ENCODE measurements at regions not wholly inside any gene's neighbourhood (a gene's known extent, or its start where the extent isn't known, plus 50 kb on each side); places are given as distances from the start of the nearest gene placed in this dataset.

- 71% methylated on average over 6 of the region's 6 CpGs for WGBS (ENCODE audit: insufficient coverage)
- Histone ChIP-seq H3K27me3 (ENCODE audit: control insufficient read depth, insufficient read depth, low read length) (no peaks in the 10 kb centered on the region), H3K4me1 (ENCODE audit: control insufficient read depth, insufficient read depth, low read length) (no peaks in the 10 kb centered on the region), H3K9me3 (ENCODE audit: control insufficient read depth, insufficient read depth, low read length) (no peaks in the 10 kb centered on the region), H3K27ac (ENCODE audit: low read length) (no peak overlapping the region), H3K36me3 (ENCODE audit: control insufficient read depth, insufficient read depth, low read length) (no peaks in the 10 kb centered on the region), H3K4me3 (ENCODE audit: low read length) (no peak overlapping the region)
- ATAC-seq (no peak), DNase-seq (no peak)
- Mint-ChIP-seq H3K27ac (no peak overlapping the region), H3K4me1 (no peaks in the 10 kb centered on the region), H3K9me3 (peaks cover 12 to 14% of the 10 kb centered on the region in 2 donors), H3K27me3 (ENCODE audit: low read depth in 2 of 2) (no peaks in the 10 kb centered on the region), H3K36me3 (no peaks in the 10 kb centered on the region), H3K4me3 (no peak overlapping the region)
- intact Hi-C loops (cut with micrococcal nuclease): no loop called here
- TF ChIP-seq, protein P1, sequence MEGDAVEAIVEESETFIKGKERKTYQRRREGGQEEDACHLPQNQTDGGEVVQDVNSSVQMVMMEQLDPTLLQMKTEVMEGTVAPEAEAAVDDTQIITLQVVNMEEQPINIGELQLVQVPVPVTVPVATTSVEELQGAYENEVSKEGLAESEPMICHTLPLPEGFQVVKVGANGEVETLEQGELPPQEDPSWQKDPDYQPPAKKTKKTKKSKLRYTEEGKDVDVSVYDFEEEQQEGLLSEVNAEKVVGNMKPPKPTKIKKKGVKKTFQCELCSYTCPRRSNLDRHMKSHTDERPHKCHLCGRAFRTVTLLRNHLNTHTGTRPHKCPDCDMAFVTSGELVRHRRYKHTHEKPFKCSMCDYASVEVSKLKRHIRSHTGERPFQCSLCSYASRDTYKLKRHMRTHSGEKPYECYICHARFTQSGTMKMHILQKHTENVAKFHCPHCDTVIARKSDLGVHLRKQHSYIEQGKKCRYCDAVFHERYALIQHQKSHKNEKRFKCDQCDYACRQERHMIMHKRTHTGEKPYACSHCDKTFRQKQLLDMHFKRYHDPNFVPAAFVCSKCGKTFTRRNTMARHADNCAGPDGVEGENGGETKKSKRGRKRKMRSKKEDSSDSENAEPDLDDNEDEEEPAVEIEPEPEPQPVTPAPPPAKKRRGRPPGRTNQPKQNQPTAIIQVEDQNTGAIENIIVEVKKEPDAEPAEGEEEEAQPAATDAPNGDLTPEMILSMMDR (IDR thresholded peaks at IDR 0.05): no peak
Measured at GRCh38 chr3:159513444-159513843, 475.2 kb upstream of the IL12A start.

DNA sequence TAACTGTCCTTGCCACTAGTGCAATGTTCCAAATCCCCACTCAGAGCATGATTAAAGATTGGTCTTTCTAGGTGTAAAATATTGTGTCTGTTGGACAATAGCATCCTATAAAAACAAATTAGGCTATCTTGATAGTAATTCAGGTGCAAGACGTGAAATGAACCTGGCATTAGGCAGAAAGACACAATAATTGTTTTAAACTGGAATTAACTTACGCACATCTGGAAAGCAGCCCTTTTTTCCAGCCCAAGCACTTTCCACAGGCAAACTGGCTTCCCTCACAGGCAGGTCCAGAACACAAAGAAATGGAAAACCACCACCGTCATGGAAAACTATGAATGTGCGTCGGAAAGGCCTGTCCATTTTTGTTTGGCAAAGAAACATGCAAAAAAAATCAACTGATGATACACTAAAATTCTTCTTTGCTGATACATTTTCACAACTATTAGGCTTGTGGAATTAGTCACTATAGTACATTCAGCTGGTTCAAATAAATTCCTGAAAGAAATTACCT, 474.7 kb upstream of the IL12A start:
- Histone ChIP-seq H3K27me3 (ENCODE audit: control insufficient read depth, insufficient read depth, low read length) (no peaks in the 10 kb centered on the region), H3K9me3 (ENCODE audit: control insufficient read depth, insufficient read depth, low read length) (no peaks in the 10 kb centered on the region), H3K4me1 (ENCODE audit: control insufficient read depth, insufficient read depth, low read length) (no peaks in the 10 kb centered on the region), H3K27ac (ENCODE audit: low read length) (no peak overlapping the region), H3K4me3 (ENCODE audit: low read length) (no peak overlapping the region), H3K36me3 (ENCODE audit: control insufficient read depth, insufficient read depth, low read length) (no peaks in the 10 kb centered on the region)
- TF ChIP-seq, protein P1 (IDR thresholded peaks at IDR 0.05): no peak
- intact Hi-C loops (cut with micrococcal nuclease): no loop called here
- peaks cover 10 to 12% of the 10 kb centered on the region in 2 donors for H3K9me3 Mint-ChIP-seq
- ATAC-seq: no peak
- no peak overlapping the region for H3K27ac Mint-ChIP-seq
- DNase-seq: no peak
- no peaks in the 10 kb centered on the region for H3K4me1 Mint-ChIP-seq
- 77% methylated on average over 5 of the region's 5 CpGs for WGBS (ENCODE audit: insufficient coverage)
- no peaks in the 10 kb centered on the region for H3K36me3 Mint-ChIP-seq
- H3K27me3 Mint-ChIP-seq (ENCODE audit: low read depth in 2 of 2): no peaks in the 10 kb centered on the region
- H3K4me3 Mint-ChIP-seq: no peak overlapping the region

DNA sequence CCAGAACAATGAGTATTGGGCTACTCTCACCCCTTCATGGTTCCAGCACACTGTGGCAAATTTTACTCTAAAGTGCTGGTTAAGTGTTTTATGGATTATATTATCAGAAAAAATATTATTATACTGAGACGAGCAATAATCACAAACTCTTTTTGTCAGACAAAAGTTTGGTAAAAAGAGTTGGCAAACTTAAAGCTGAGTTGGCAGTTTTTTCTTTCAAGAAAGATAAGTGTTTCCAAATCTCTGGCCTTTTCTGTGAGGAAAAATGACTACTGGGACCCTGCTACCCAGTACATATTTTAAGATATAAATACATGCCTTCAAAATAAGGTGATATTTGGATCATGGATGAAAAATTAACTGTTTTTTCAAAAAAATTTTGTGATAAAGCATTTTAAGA, 471.5 kb upstream of the IL12A start:
- peaks cover 8 to 11% of the 10 kb centered on the region in 2 donors for H3K9me3 Mint-ChIP-seq
- H3K4me1 Mint-ChIP-seq: no peaks in the 10 kb centered on the region
- WGBS (ENCODE audit: insufficient coverage): 100% methylated on average over 1 of the region's 1 CpG
- no peak overlapping the region for H3K4me3 Mint-ChIP-seq
- H3K4me1 ChIP-seq (ENCODE audit: control insufficient read depth, insufficient read depth, low read length): no peaks in the 10 kb centered on the region
- no peak overlapping the region for H3K4me3 ChIP-seq (ENCODE audit: low read length)
- ATAC-seq: no peak
- no peaks in the 10 kb centered on the region for H3K36me3 ChIP-seq (ENCODE audit: control insufficient read depth, insufficient read depth, low read length)
- no peaks in the 10 kb centered on the region for H3K27me3 Mint-ChIP-seq (ENCODE audit: low read depth in 2 of 2)
- TF ChIP-seq, protein P1 (IDR thresholded peaks at IDR 0.05): no peak
- H3K9me3 ChIP-seq (ENCODE audit: control insufficient read depth, insufficient read depth, low read length): no peaks in the 10 kb centered on the region
- H3K36me3 Mint-ChIP-seq: no peaks in the 10 kb centered on the region
- no peaks in the 10 kb centered on the region for H3K27me3 ChIP-seq (ENCODE audit: control insufficient read depth, insufficient read depth, low read length)
- H3K27ac ChIP-seq (ENCODE audit: low read length): no peak overlapping the region
- no peak overlapping the region for H3K27ac Mint-ChIP-seq
- no peak for DNase-seq
- intact Hi-C loops (cut with micrococcal nuclease): no loop called here

GRCh38 chr3:159520638-159521037, 468.0 kb upstream of the IL12A start:
- DNase-seq: no peak
- 85% methylated on average over 1 of the region's 3 CpGs for WGBS (ENCODE audit: insufficient coverage)
- no peaks in the 10 kb centered on the region for H3K36me3 Mint-ChIP-seq
- no peaks in the 10 kb centered on the region for H3K27me3 ChIP-seq (ENCODE audit: control insufficient read depth, insufficient read depth, low read length)
- TF ChIP-seq, protein P1 (IDR thresholded peaks at IDR 0.05): no peak
- no peak overlapping the region for H3K4me3 Mint-ChIP-seq
- H3K9me3 ChIP-seq (ENCODE audit: control insufficient read depth, insufficient read depth, low read length): no peaks in the 10 kb centered on the region
- no peaks in the 10 kb centered on the region for H3K4me1 Mint-ChIP-seq
- no peak overlapping the region for H3K27ac ChIP-seq (ENCODE audit: low read length)
- H3K27ac Mint-ChIP-seq: no peak overlapping the region
- ATAC-seq: no peak
- peaks cover 10 to 13% of the 10 kb centered on the region in 2 donors for H3K9me3 Mint-ChIP-seq
- no peak overlapping the region for H3K4me3 ChIP-seq (ENCODE audit: low read length)
- H3K27me3 Mint-ChIP-seq (ENCODE audit: low read depth in 2 of 2): no peaks in the 10 kb centered on the region
- intact Hi-C loops (cut with micrococcal nuclease): no loop called here
- no peaks in the 10 kb centered on the region for H3K4me1 ChIP-seq (ENCODE audit: control insufficient read depth, insufficient read depth, low read length)
- no peaks in the 10 kb centered on the region for H3K36me3 ChIP-seq (ENCODE audit: control insufficient read depth, insufficient read depth, low read length)

Data from natural killer cell (primary cell).